ENCODE measurements at regions not wholly inside any gene's neighbourhood (a gene's known extent, or its start where the extent isn't known, plus 50 kb on each side); places are given as distances from the start of the nearest gene placed in this dataset.
A peak's percentile ranks its signal among the peaks of the same experiment; 100 is the strongest.

DNA sequence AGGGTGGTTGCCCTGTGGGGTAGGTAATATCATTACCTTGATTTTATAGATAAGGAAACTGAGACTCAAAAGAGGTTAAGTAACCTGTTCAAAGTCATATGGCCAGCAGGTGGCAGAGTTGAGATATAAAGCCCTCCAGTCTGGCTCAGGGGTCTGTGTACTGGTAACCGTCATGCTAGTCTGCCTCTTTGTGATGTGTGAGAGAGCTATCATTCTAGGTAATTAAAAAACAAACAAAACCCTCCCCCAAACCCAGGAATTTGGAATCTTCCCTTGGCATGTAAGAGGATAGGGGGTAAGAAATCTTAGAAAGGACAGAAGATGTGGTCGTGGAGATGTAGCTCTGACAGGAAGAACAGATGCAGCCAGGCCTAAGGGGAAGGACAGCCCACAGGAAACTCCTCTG lies 206.0 kb downstream of the CDC5L start:
- H3K36me3 Mint-ChIP-seq (ENCODE audit: insufficient read depth, unreplicated experiment): peaks cover 6% of the 10 kb centered on the region
- peaks cover 18% of the 10 kb centered on the region for H3K27me3 Mint-ChIP-seq (ENCODE audit: insufficient read depth, unreplicated experiment)
- CTCF ChIA-PET: interaction anchor here (0.5 to 1.3 kb wide), 16 partner anchors 9 to 1329 kb away, joined by 3 to 9 read pairs (median 4); no protein-coding TSS in a partner anchor
- POLR2A ChIA-PET: no interaction called here
- H3K4me3 Mint-ChIP-seq (ENCODE audit: unreplicated experiment): no peak overlapping the region
- intact Hi-C loops (cut with micrococcal nuclease): loop anchor here (1.0 kb wide), 2 partner anchors 118 to 1329 kb away; no protein-coding TSS in a partner anchor
- no TSS peak for BruUV-seq (replicated peaks)
- H3K9me3 Mint-ChIP-seq (ENCODE audit: unreplicated experiment): no peaks in the 10 kb centered on the region
- DNase-seq (ENCODE audit: unreplicated experiment): peak; percentile 68
- TF ChIP-seq, protein P1, sequence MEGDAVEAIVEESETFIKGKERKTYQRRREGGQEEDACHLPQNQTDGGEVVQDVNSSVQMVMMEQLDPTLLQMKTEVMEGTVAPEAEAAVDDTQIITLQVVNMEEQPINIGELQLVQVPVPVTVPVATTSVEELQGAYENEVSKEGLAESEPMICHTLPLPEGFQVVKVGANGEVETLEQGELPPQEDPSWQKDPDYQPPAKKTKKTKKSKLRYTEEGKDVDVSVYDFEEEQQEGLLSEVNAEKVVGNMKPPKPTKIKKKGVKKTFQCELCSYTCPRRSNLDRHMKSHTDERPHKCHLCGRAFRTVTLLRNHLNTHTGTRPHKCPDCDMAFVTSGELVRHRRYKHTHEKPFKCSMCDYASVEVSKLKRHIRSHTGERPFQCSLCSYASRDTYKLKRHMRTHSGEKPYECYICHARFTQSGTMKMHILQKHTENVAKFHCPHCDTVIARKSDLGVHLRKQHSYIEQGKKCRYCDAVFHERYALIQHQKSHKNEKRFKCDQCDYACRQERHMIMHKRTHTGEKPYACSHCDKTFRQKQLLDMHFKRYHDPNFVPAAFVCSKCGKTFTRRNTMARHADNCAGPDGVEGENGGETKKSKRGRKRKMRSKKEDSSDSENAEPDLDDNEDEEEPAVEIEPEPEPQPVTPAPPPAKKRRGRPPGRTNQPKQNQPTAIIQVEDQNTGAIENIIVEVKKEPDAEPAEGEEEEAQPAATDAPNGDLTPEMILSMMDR (IDR thresholded peaks at IDR 0.05; ENCODE audit: unreplicated experiment): peak; percentile 55
- H3K4me1 Mint-ChIP-seq (ENCODE audit: insufficient read depth, unreplicated experiment): no peaks in the 10 kb centered on the region
- peak overlapping the region; percentile 35 for H3K27ac Mint-ChIP-seq (ENCODE audit: low read depth, unreplicated experiment)

DNA sequence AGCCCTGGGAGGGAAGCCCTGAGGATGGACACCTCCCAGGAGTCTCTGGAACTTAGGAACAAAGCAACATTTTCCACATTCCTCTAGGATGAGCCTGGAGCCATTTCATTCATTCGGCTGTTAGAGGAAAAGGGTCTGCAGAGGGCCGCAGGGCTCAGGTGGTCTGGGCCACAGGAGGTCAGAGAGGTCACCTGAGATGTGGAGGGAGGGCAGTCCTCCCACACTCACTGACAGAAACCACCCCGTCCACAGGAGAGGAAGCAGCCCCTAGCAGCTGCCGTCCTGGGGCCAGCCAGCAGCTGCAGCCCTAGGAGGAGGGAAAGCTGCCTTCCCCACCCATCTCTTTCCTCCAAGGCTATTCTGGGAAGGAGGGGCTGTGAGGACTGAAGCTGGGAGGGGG lies 207.0 kb downstream of the CDC5L start:
- intact Hi-C loops (cut with micrococcal nuclease): no loop called here
- Mint-ChIP-seq H3K27me3 (ENCODE audit: insufficient read depth, unreplicated experiment) (peaks cover 11% of the 10 kb centered on the region), H3K9me3 (ENCODE audit: unreplicated experiment) (no peaks in the 10 kb centered on the region), H3K4me1 (ENCODE audit: insufficient read depth, unreplicated experiment) (no peaks in the 10 kb centered on the region), H3K27ac (ENCODE audit: low read depth, unreplicated experiment) (no peak overlapping the region), H3K4me3 (ENCODE audit: unreplicated experiment) (no peak overlapping the region), H3K36me3 (ENCODE audit: insufficient read depth, unreplicated experiment) (peaks cover 6% of the 10 kb centered on the region)
- ChIA-PET POLR2A (no interaction called here), CTCF (interaction anchor here (0.6 to 1.3 kb wide), 7 partner anchors 18 to 1117 kb away, joined by 3 to 5 read pairs (median 3); no protein-coding TSS in a partner anchor)
- no peak for DNase-seq (ENCODE audit: unreplicated experiment)
- TF ChIP-seq, protein P1 (IDR thresholded peaks at IDR 0.05; ENCODE audit: unreplicated experiment): no peak
- BruUV-seq (replicated peaks): no TSS peak

DNA sequence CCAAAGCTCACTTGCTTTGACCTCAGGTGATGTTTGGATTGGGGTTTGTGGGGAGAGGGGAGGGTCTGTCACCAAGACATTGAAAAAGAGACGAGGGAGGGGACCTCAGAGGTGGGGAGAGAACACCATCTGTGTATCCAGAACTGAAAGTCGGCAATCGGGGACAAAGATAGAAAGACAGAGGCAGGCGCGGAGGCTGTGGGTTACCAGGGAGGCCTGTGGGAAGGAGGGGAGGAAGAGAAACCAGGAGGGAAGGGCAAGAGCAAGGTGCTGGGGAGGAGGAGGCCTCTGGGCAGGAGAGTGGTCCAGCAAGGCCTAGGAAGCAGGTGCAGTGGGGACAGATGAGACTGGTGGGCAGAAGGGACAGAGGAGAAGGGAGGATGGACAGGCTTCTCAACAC lies 211.2 kb downstream of the CDC5L start:
- DNase-seq (ENCODE audit: unreplicated experiment): no peak
- Mint-ChIP-seq H3K36me3 (ENCODE audit: insufficient read depth, unreplicated experiment) (peaks cover 2% of the 10 kb centered on the region), H3K4me3 (ENCODE audit: unreplicated experiment) (no peak overlapping the region), H3K27me3 (ENCODE audit: insufficient read depth, unreplicated experiment) (peaks cover 6% of the 10 kb centered on the region), H3K4me1 (ENCODE audit: insufficient read depth, unreplicated experiment) (no peaks in the 10 kb centered on the region), H3K9me3 (ENCODE audit: unreplicated experiment) (no peaks in the 10 kb centered on the region), H3K27ac (ENCODE audit: low read depth, unreplicated experiment) (no peak overlapping the region)
- intact Hi-C loops (cut with micrococcal nuclease): no loop called here
- ChIA-PET POLR2A (no interaction called here), CTCF (interaction anchor here (0.6 kb wide), 2 partner anchors 14 to 38 kb away, joined by 4 to 5 read pairs; no protein-coding TSS in a partner anchor)
- TF ChIP-seq, protein P1 (IDR thresholded peaks at IDR 0.05; ENCODE audit: unreplicated experiment): no peak
- BruUV-seq (replicated peaks): no TSS peak

DNA sequence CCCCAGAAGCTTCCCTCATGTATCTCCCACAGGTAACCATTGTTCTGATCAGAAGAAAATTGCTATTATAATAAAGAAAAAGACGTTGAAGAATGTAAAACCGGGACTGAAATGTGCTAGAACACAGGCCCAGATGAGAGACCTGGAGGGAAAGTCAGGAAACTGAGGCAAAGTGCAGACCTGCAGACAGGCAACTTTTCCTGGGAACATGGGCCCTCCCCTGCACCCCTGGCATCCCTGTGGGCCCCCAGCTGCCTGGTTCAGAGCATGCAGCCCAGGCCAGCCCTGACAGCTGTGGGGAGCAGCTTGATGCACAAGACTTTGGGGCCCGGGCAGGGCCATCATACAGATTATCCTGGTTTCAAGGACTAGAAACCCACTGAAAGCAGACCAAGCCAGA lies 212.2 kb downstream of the CDC5L start:
- TF ChIP-seq, protein P1 (IDR thresholded peaks at IDR 0.05; ENCODE audit: unreplicated experiment): no peak
- no TSS peak for BruUV-seq (replicated peaks)
- Mint-ChIP-seq H3K27ac (ENCODE audit: low read depth, unreplicated experiment) (no peak overlapping the region), H3K4me1 (ENCODE audit: insufficient read depth, unreplicated experiment) (no peaks in the 10 kb centered on the region), H3K9me3 (ENCODE audit: unreplicated experiment) (no peaks in the 10 kb centered on the region), H3K27me3 (ENCODE audit: insufficient read depth, unreplicated experiment) (no peaks in the 10 kb centered on the region), H3K4me3 (ENCODE audit: unreplicated experiment) (no peak overlapping the region), H3K36me3 (ENCODE audit: insufficient read depth, unreplicated experiment) (no peaks in the 10 kb centered on the region)
- intact Hi-C loops (cut with micrococcal nuclease): no loop called here
- CTCF ChIA-PET: no interaction called here
- POLR2A ChIA-PET: no interaction called here
- DNase-seq (ENCODE audit: unreplicated experiment): no peak

All from MCF 10A (cell line).